ENCODE measurements at regions not wholly inside any gene's neighbourhood (a gene's known extent, or its start where the extent isn't known, plus 50 kb on each side); places are given as distances from the start of the nearest gene placed in this dataset.

DNA sequence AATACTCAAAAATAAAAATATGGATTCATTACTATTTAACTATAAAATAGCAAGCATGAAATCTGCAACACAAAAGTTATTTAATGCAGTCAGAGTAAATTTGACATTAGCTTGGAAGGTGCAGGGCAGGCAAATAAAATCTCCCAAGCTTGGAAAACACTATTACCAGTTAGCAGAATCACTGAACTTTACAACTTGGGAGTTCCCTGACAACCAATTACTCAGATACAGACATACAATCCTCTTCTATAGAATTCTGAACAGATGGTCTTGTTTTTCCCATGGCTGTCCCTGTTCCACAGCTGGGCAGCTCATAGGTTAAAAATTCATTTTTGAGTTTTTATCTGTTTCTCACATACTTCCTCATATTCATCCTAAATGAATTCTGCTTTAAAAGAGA lies 1002.6 kb downstream of the SORCS3 start:
- H3K9me3 Mint-ChIP-seq = peaks cover 13% of the 10 kb centered on the region
- no peaks in the 10 kb centered on the region for H3K4me1 Mint-ChIP-seq (ENCODE audit: low read depth in 2 of 2)
- no peak overlapping the region for H3K27ac Mint-ChIP-seq
- H3K36me3 Mint-ChIP-seq = no peaks in the 10 kb centered on the region
- DNase-seq (ENCODE audit: low spot score) (no peak), ATAC-seq (no peak)
- H3K4me3 Mint-ChIP-seq = no peak overlapping the region
- no peaks in the 10 kb centered on the region for H3K27me3 Mint-ChIP-seq

DNA sequence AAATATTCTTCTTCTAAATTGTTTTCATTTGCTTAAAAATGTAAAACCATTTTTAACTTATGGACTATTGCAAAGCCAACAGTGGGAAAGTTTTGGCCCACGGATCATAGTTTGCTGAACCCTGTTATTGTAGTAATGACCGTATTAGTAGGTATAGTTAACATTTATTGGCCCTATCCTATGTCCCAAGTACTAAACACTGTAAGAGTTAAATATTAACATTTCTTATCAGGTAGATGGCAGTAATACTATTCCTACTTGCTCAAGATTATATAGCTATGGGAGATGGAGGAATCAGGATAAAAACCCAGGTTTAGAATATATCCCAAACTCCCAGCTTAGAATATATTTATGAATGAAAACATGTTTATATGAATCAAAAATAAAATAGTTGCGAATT lies 993.2 kb downstream of the SORCS3 start:
- ATAC-seq (no peak), DNase-seq (ENCODE audit: low spot score) (no peak)
- Mint-ChIP-seq H3K27me3 (no peaks in the 10 kb centered on the region), H3K4me1 (ENCODE audit: low read depth in 2 of 2) (no peaks in the 10 kb centered on the region), H3K36me3 (no peaks in the 10 kb centered on the region), H3K27ac (no peak overlapping the region), H3K9me3 (peaks cover 11% of the 10 kb centered on the region), H3K4me3 (no peak overlapping the region)

DNA sequence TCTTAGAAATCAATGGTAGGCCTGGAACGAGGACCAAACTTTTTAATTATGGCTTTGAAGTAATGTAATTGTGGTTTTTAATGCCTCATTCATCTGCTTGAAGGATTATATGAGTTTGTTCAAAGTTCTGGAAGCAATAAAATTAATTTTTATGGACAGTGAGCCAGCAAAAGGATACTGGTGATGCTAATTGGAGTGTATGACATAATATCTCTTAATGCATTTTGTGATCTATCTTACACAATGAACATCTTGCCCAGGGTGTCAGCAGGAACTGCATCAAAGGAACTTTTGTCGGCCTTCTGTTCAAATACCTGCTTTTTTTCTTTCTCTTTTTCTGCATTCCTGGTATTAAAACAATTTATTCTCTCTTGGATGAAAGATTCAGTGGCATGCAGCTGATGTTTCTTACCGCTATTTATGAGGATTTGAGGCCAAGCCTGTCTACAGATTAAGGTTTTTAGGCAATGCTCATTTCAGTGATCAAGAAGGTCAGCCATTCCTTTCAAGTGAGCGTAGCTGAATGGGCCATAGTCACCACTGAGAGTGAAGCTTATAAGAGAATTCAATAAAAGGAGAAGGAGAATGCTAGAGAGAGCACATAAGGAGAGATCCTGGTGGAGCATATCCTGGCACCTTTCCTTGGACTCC lies 974.8 kb downstream of the SORCS3 start:
- DNase-seq (ENCODE audit: low spot score) (no peak), ATAC-seq (no peak)
- no peaks in the 10 kb centered on the region for H3K4me1 Mint-ChIP-seq (ENCODE audit: low read depth in 2 of 2)
- H3K9me3 Mint-ChIP-seq = peaks cover 10% of the 10 kb centered on the region
- no peaks in the 10 kb centered on the region for H3K27me3 Mint-ChIP-seq
- no peaks in the 10 kb centered on the region for H3K36me3 Mint-ChIP-seq
- no peak overlapping the region for H3K4me3 Mint-ChIP-seq
- no peak overlapping the region for H3K27ac Mint-ChIP-seq

DNA sequence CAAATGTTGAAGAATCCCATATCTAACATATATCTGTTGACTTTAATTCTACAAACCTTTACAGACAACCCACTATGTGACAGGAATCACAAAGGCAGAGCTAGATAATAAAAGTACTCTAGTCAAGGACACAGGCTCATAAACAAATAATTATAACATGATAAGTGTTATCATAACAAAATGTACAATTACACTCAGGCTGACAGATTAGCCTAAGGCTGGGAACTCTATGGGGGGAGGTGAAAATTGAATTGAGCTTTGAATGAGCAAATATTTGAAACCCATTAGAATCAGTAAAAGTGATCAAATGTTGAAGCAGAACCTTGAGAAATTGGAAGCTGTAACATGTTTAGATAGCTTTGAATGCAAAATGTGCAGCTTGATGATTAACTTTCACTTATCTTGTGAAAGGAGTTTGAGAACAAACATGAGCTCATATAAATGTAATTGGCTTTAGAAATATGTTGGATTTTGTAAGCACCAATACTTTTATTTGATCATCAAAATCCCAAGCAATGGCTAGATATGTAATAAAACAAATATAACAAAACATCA lies 970.2 kb downstream of the SORCS3 start:
- H3K27me3 Mint-ChIP-seq = no peaks in the 10 kb centered on the region
- no peaks in the 10 kb centered on the region for H3K36me3 Mint-ChIP-seq
- no peaks in the 10 kb centered on the region for H3K4me1 Mint-ChIP-seq (ENCODE audit: low read depth in 2 of 2)
- H3K27ac Mint-ChIP-seq = no peak overlapping the region
- ATAC-seq (no peak), DNase-seq (ENCODE audit: low spot score) (no peak)
- H3K4me3 Mint-ChIP-seq = no peak overlapping the region
- peaks cover 9% of the 10 kb centered on the region for H3K9me3 Mint-ChIP-seq

DNA sequence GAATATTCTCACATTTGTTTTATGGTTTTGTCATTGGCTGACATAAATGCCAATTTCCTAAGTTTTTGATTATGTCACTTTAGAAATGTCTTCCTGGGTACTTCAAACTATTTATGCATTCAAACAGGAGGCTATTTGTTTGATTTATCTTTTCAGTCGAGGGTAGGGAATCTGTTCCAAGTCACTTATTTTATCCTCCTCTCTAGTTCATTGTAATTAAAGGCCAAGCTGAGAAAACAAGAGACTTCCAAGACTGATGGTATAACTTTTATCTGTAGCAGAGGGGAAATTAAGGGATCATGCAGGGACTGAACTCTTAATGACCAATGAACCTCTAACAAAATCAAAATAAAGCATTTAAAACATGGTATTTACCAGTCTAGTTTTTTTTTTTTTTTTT lies 968.4 kb downstream of the SORCS3 start:
- Mint-ChIP-seq H3K4me1 (ENCODE audit: low read depth in 2 of 2) (no peaks in the 10 kb centered on the region), H3K36me3 (no peaks in the 10 kb centered on the region), H3K4me3 (no peak overlapping the region), H3K9me3 (peaks cover 10% of the 10 kb centered on the region), H3K27me3 (no peaks in the 10 kb centered on the region), H3K27ac (no peak overlapping the region)
- ATAC-seq (no peak), DNase-seq (ENCODE audit: low spot score) (no peak)

DNA sequence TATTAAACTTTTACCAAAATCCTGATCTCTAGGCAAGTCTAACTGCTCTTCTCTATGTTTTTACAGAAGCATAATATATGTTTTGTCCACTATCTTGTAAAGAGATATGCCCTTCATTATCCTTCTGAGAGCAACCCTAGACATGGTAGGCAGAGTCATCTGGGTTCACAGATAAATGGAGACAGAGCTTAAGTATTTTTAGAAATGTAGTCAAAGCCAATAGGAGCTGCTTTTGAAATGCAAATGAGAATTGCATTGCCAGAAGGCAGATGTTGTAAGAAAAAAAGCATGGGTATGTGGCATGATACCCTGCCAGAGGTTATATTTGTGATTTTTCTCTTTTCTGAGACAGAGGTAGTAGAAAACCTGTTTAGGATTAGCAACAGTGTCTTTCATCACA lies 964.8 kb downstream of the SORCS3 start:
- DNase-seq (ENCODE audit: low spot score) (no peak), ATAC-seq (no peak)
- Mint-ChIP-seq H3K27me3 (no peaks in the 10 kb centered on the region), H3K4me3 (no peak overlapping the region), H3K9me3 (peaks cover 15% of the 10 kb centered on the region), H3K4me1 (ENCODE audit: low read depth in 2 of 2) (no peaks in the 10 kb centered on the region), H3K36me3 (no peaks in the 10 kb centered on the region), H3K27ac (no peak overlapping the region)

DNA sequence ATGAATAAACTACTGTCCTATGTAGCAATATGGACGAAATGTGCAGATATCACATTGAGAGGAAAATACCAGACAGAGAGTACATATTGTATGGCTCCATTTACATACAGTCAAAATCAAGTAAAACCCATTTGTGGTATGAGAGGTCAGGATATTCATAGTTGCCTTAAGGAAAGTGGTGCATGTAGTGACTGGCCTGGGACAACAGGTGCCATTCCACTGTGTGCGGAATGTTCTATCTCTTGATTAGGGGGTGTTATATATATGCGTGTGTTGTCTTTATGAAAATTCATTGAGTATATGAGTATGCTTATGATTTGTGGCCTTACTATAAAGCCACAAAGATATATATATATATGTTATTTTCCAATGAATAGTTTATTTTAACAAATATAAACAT lies 964.0 kb downstream of the SORCS3 start:
- Mint-ChIP-seq H3K27me3 (no peaks in the 10 kb centered on the region), H3K9me3 (peaks cover 17% of the 10 kb centered on the region), H3K4me1 (ENCODE audit: low read depth in 2 of 2) (no peaks in the 10 kb centered on the region), H3K27ac (no peak overlapping the region), H3K4me3 (no peak overlapping the region), H3K36me3 (no peaks in the 10 kb centered on the region)
- ATAC-seq (no peak), DNase-seq (ENCODE audit: low spot score) (no peak)

DNA sequence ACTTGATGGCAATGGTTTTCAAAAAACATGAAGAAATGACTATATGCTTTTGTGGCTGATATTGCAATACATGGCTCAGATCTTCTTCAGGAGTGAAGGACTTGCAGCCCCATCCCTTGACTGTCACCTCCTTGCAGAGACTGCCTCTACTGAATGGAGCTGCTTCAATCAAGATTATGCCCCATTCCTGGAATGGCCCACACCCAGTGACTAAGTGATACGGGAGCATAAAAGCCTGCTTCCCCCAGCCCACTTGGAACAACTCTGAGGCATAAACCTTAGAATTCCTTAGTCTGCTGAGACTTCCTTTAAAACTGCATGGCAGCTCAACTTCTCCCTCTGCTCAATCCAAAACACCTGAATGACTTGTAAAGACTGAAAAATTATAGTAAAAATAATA lies 957.1 kb downstream of the SORCS3 start:
- peaks cover 6% of the 10 kb centered on the region for H3K36me3 Mint-ChIP-seq
- no peaks in the 10 kb centered on the region for H3K27me3 Mint-ChIP-seq
- H3K4me1 Mint-ChIP-seq (ENCODE audit: low read depth in 2 of 2) = no peaks in the 10 kb centered on the region
- no peak overlapping the region for H3K4me3 Mint-ChIP-seq
- no peak overlapping the region for H3K27ac Mint-ChIP-seq
- no peak for DNase-seq (ENCODE audit: low spot score)
- H3K9me3 Mint-ChIP-seq = peaks cover 22% of the 10 kb centered on the region
- no peak for ATAC-seq

DNA sequence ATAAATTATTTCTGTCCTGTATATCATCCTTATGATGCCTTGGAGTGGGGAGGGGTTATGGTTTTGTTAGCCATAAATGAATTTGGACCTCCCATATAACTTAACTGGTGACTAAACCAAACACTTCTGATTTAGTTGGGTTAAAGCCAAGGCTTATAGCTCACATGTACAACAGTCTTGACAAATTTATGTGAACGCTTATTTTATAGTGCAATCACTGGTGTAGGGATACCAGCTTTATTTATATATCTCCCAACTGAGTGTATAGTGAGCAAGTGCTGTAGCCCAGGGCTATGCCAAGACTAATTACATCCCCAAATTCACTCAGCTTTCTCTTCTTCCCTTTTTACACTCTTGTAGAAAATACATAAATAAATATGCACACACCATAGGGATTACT lies 956.2 kb downstream of the SORCS3 start:
- H3K4me3 Mint-ChIP-seq = no peak overlapping the region
- H3K4me1 Mint-ChIP-seq (ENCODE audit: low read depth in 2 of 2) = no peaks in the 10 kb centered on the region
- ATAC-seq (no peak), DNase-seq (ENCODE audit: low spot score) (no peak)
- H3K27ac Mint-ChIP-seq = no peak overlapping the region
- H3K27me3 Mint-ChIP-seq = no peaks in the 10 kb centered on the region
- peaks cover 18% of the 10 kb centered on the region for H3K9me3 Mint-ChIP-seq
- peaks cover 6% of the 10 kb centered on the region for H3K36me3 Mint-ChIP-seq

DNA sequence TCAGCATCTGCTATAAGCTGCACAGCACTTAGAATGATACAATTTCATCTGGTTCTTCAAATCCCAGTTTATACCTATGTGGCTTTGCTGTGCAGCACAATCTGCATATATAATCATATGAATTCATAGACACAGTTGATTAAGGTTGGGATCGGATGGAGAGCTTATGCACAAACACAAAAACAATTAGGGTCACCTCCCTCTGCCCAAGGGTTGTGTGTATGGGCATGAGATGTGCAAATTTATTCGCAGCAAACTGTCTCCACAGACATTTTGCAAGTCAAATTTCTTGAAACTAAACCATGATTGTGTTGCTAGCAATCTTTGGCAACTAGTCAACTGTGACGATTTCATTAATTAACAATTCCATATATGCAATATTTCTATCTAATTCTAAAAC lies 955.7 kb downstream of the SORCS3 start:
- ATAC-seq (no peak), DNase-seq (ENCODE audit: low spot score) (no peak)
- no peaks in the 10 kb centered on the region for H3K27me3 Mint-ChIP-seq
- H3K27ac Mint-ChIP-seq = no peak overlapping the region
- no peak overlapping the region for H3K4me3 Mint-ChIP-seq
- H3K4me1 Mint-ChIP-seq (ENCODE audit: low read depth in 2 of 2) = no peaks in the 10 kb centered on the region
- peaks cover 18% of the 10 kb centered on the region for H3K9me3 Mint-ChIP-seq
- H3K36me3 Mint-ChIP-seq = peaks cover 6% of the 10 kb centered on the region

DNA sequence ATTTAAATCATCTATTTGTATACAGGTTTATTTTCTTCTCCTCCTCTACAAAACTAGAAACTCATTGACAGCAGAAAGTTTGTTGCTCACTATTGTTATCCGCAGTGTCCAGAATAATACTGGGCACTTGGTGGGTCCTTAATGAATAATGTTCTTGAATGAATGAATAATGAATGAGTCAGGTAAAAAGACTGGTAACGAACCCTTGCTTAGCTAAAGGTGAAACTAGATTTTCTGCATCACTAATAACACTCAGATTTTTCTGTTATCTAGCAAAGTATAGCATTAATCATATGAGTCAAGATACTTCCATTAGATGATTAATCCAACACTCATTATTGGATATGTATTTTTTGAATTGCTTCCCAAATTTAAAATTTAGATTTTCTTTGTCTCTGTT lies 953.2 kb downstream of the SORCS3 start:
- no peak overlapping the region for H3K4me3 Mint-ChIP-seq
- peaks cover 6% of the 10 kb centered on the region for H3K36me3 Mint-ChIP-seq
- no peak for DNase-seq (ENCODE audit: low spot score)
- no peaks in the 10 kb centered on the region for H3K4me1 Mint-ChIP-seq (ENCODE audit: low read depth in 2 of 2)
- H3K27ac Mint-ChIP-seq = no peak overlapping the region
- H3K27me3 Mint-ChIP-seq = no peaks in the 10 kb centered on the region
- no peak for ATAC-seq
- peaks cover 9% of the 10 kb centered on the region for H3K9me3 Mint-ChIP-seq

DNA sequence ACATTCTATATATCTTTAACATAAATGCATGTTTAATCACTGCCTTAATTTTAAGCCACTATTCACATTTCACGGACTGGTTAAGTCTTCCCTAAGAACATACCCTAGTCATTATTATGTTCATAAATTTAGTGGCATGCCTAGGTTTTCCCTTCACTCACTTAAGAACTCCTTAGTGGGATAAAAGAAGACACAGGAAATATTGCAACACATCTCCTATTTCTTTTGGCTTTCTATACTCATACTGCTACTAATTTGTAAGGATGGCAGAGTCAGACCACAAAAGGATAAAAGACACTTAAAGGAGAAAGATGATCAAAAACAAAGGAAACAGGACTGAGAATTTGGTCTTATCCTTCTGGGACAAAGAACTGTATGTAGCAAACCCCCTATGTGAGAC lies 951.4 kb downstream of the SORCS3 start:
- Mint-ChIP-seq H3K36me3 (peaks cover 6% of the 10 kb centered on the region), H3K4me1 (ENCODE audit: low read depth in 2 of 2) (no peaks in the 10 kb centered on the region), H3K4me3 (no peak overlapping the region), H3K9me3 (peaks cover 6% of the 10 kb centered on the region), H3K27me3 (no peaks in the 10 kb centered on the region), H3K27ac (no peak overlapping the region)
- ATAC-seq (no peak), DNase-seq (ENCODE audit: low spot score) (no peak)

DNA sequence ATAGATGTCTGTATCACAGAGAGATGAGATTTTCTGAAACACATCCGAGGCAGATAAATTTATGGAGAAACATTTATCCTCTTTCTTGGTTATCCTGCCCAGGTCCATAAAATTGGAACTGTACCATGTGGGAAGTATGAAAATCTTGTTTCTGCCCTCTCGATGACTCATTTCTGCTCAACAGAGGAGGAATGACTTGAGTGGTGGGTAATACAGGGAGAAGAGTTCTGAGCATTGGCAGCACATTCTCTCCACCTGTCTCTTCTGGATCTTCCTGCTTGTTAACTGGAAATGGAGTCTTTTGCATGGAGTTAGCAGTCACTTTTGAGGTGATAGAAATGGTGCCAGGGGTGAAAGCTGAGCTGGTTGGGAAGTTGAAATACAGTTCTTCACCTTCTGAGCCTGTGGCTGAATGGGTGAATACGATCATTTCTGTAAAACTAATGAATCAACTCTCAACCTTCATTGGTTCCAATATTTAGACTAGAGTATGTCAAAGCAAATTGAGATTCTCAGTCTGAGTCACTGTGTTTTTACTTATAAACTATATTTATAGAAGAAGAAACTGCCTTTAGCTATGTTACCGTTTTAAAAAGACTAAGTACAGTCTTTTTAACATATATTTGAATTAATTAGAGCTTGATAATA lies 945.5 kb downstream of the SORCS3 start:
- Mint-ChIP-seq H3K9me3 (no peaks in the 10 kb centered on the region), H3K27me3 (no peaks in the 10 kb centered on the region), H3K36me3 (no peaks in the 10 kb centered on the region), H3K4me3 (no peak overlapping the region), H3K27ac (no peak overlapping the region), H3K4me1 (ENCODE audit: low read depth in 2 of 2) (no peaks in the 10 kb centered on the region)
- no peak for DNase-seq (ENCODE audit: low spot score)
- ATAC-seq = no peak

DNA sequence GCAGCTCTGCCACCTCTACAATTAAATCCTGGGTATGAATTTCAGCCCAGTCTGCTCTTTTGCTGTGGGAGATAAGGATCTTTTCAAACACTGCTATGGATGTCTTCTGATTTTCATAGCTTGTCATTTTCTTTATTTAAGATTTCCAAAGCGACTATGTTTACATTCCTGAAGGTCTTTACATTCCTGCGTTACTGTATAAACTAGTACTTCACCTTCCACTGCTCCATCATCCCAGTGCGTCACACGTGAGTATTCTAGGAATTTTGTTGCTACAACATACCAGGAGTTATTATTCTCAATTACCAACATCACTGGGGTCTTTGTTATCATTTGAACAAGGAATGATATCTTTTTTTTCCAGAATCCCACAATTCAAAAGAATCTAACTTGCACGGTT lies 944.7 kb downstream of the SORCS3 start:
- H3K9me3 Mint-ChIP-seq = peaks cover 4% of the 10 kb centered on the region
- H3K27me3 Mint-ChIP-seq = no peaks in the 10 kb centered on the region
- H3K36me3 Mint-ChIP-seq = no peaks in the 10 kb centered on the region
- ATAC-seq = no peak
- H3K27ac Mint-ChIP-seq = no peak overlapping the region
- H3K4me1 Mint-ChIP-seq (ENCODE audit: low read depth in 2 of 2) = no peaks in the 10 kb centered on the region
- no peak for DNase-seq (ENCODE audit: low spot score)
- no peak overlapping the region for H3K4me3 Mint-ChIP-seq

DNA sequence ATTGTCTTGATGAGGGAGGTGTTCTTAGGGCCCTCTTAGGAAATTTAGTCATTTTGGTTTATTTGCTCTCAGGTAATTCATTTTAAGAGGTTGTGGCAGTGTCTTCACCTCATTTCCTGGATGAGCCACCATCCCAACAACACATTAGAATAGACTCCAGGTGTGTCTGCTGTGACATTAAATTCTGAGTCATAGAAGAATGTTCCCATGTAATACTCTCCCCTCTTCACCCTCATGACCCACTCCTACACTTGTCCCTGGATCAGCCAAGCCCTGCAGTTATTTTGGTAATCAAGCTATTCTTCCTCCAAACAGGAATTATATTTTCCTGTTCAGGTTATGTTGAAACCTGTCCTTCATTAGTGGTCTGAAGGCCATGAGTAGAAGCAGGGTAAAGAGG lies 944.1 kb downstream of the SORCS3 start:
- Mint-ChIP-seq H3K4me3 (no peak overlapping the region), H3K36me3 (no peaks in the 10 kb centered on the region), H3K9me3 (peaks cover 7% of the 10 kb centered on the region), H3K27me3 (no peaks in the 10 kb centered on the region), H3K4me1 (ENCODE audit: low read depth in 2 of 2) (no peaks in the 10 kb centered on the region), H3K27ac (no peak overlapping the region)
- no peak for DNase-seq (ENCODE audit: low spot score)
- ATAC-seq = no peak

All from natural killer cell treated with Interleukin-12 subunit alpha and Interleukin-12 subunit beta and Interleukin-15 and Interleukin-18, amount 100 ng/mL, for 72 hours (primary cell).